Panc1 (cell line): ENCODE measurements at regions not wholly inside any gene's neighbourhood (a gene's known extent, or its start where the extent isn't known, plus 50 kb on each side); places are given as distances from the start of the nearest gene placed in this dataset.

Experiments used
- CTCF ChIP-seq: fragments of 450-650 bp; IDR thresholded peaks from 2 replicates; pipeline ENCODE4 v1.5.1; 2017; ENCODE audit warnings: mild to moderate bottlenecking
- SIN3A ChIP-seq: IDR thresholded peaks from 2 replicates; pipeline ENCODE4 v1.6.1; 2012; ENCODE audit warnings: low read depth, mild to moderate bottlenecking, low read length, moderate library complexity, borderline replicate concordance; ENCODE audit not compliant: insufficient read depth
- TF ChIP-seq, protein P1 (sequence below), 2 experiments: IDR thresholded peaks; 2 replicates each; pipeline ENCODE4 v1.6.1; 2011 to 2012; ENCODE audit warnings: low read depth in 2 of 2, control low read depth in 1 of 2, low read length in 1 of 2, mild to moderate bottlenecking in 1 of 2, moderate library complexity in 1 of 2; ENCODE audit not compliant: insufficient read depth in 1 of 2

DNA sequence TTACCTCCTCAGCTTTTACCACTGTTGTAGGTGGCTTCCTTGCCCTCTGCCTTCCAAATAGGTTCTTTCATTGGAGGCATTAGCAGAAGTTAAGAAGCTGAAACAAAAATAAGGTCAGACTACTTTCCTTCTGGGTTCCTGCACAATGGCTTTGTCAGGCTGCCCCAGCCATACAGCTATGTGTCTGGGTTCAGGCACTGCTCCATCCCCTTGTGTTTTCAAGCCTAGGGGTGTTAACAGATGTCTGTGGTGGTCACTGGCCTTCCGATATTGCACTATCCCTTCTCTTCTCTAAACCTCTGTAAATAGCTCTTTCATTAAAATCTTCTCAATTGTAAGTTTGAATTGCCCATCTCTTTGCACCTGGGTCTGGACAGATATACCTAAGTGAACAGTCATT, 728.9 kb downstream of the SLC16A7 start:
- no peak for TF ChIP-seq SIN3A
- no peak for TF ChIP-seq CTCF
- TF ChIP-seq, protein P1, sequence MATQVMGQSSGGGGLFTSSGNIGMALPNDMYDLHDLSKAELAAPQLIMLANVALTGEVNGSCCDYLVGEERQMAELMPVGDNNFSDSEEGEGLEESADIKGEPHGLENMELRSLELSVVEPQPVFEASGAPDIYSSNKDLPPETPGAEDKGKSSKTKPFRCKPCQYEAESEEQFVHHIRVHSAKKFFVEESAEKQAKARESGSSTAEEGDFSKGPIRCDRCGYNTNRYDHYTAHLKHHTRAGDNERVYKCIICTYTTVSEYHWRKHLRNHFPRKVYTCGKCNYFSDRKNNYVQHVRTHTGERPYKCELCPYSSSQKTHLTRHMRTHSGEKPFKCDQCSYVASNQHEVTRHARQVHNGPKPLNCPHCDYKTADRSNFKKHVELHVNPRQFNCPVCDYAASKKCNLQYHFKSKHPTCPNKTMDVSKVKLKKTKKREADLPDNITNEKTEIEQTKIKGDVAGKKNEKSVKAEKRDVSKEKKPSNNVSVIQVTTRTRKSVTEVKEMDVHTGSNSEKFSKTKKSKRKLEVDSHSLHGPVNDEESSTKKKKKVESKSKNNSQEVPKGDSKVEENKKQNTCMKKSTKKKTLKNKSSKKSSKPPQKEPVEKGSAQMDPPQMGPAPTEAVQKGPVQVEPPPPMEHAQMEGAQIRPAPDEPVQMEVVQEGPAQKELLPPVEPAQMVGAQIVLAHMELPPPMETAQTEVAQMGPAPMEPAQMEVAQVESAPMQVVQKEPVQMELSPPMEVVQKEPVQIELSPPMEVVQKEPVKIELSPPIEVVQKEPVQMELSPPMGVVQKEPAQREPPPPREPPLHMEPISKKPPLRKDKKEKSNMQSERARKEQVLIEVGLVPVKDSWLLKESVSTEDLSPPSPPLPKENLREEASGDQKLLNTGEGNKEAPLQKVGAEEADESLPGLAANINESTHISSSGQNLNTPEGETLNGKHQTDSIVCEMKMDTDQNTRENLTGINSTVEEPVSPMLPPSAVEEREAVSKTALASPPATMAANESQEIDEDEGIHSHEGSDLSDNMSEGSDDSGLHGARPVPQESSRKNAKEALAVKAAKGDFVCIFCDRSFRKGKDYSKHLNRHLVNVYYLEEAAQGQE (IDR thresholded peaks at IDR 0.05; ENCODE audit: insufficient read depth in 1 of 2, low read depth in 2 of 2, low read length in 1 of 2): no peak
